Breast epithelium (tissue), 4 donors: ENCODE measurements at regions not wholly inside any gene's neighbourhood (a gene's known extent, or its start where the extent isn't known, plus 50 kb on each side); places are given as distances from the start of the nearest gene placed in this dataset.

ENCODE experiments used
- DNase-seq, 2 donors: peaks; one replicate each; pipeline ENCODE4 v3.0.0-alpha.2; 2019; ENCODE audit warnings: low spot score in 2 of 2
- H3K27ac ChIP-seq, 2 donors: fragments of 200-600 bp; sonication (generic) in 1 of 2; one replicate each; pipeline ENCODE4 v1.5.1; 2016 to 2019; ENCODE audit warnings: mild to moderate bottlenecking in 1 of 2
- H3K27me3 ChIP-seq, 2 donors: fragments of 200-600 bp; sonication (generic) in 1 of 2; one replicate each; pipeline versions ENCODE4 v1.5.1 to v1.6.0; 2017 to 2019; ENCODE audit warnings: control low read depth in 1 of 2, mild to moderate bottlenecking in 1 of 2
- H3K36me3 ChIP-seq: fragments of 200-600 bp; one replicate; pipeline ENCODE4 v1.5.1; 2019
- H3K4me1 ChIP-seq, 2 donors: fragments of 200-600 bp; sonication (generic); one replicate each; pipeline ENCODE4 v1.5.1; 2016 to 2019; ENCODE audit warnings: control low read depth in 1 of 2
- H3K4me3 ChIP-seq, 3 donors: fragments of 200-600 bp; sonication (generic); 1 replicate in 2 of 3; 2 replicates in 1 of 3; pipeline ENCODE4 v1.5.1; 2016 to 2019; ENCODE audit warnings: mild to moderate bottlenecking in 3 of 3, moderate library complexity in 2 of 3
- H3K9me3 ChIP-seq, 2 donors: fragments of 200-600 bp; sonication (generic) in 1 of 2; one replicate each; pipeline ENCODE4 v1.5.1; 2016 to 2019; ENCODE audit warnings: control low read depth in 1 of 2
- POLR2A ChIP-seq: fragments of 450-650 bp; IDR thresholded peaks from one replicate; pipeline ENCODE4 v1.6.1; 2016; ENCODE audit warnings: antibody characterized with exemption, mild to moderate bottlenecking, moderate library complexity
- POLR2AphosphoS5 ChIP-seq, 3 donors: sonication (generic); formaldehyde crosslinking; IDR thresholded peaks; one replicate each; pipeline ENCODE4 v1.6.1; 2017; ENCODE audit warnings: antibody characterized with exemption in 3 of 3
- intact Hi-C: fragments of 100-400 bp; cut with DNase I; formaldehyde crosslinking; loops from one replicate; pipeline ENCODE4 v1.15.1; 2023; ENCODE audit warnings: low total_unique reads
- TF ChIP-seq, protein P1 (sequence below), 3 donors: fragments of 450-650 bp; IDR thresholded peaks; one replicate each; pipeline ENCODE4 v1.5.1; 2016 to 2017; ENCODE audit warnings: antibody characterized with exemption in 3 of 3, mild to moderate bottlenecking in 3 of 3, moderate library complexity in 3 of 3

DNA sequence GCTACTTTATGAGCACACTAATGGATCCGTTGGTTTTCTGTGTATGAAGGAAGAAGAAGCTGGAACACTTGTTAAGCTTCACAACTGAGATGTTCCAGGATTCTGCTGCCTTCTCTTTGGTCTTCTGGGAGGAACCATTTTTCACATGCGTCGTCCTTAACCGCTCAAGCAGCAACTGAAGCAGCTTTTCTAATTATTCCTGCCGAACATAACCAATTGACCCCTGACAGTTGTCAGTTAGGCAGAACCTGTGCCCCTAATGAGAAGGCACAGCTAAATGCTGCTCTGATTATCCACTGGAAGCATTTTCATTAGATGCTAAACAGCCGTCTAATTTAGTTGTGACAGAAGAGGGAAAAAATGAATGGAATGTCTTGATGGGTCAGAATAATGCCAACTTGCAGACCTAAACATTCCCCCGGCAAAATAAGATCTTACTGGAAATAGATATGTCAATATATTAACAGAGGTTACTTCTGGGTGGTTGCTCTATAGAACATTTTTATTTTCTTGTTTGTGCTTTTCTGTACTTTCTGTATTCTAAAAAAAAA lies 85.0 kb upstream of the SMLR1 start:
- no peaks in the 10 kb centered on the region for H3K27me3 ChIP-seq
- TF ChIP-seq POLR2A (no peak), POLR2AphosphoS5 (IDR thresholded peaks at IDR 0.05) (no peak)
- TF ChIP-seq, protein P1, sequence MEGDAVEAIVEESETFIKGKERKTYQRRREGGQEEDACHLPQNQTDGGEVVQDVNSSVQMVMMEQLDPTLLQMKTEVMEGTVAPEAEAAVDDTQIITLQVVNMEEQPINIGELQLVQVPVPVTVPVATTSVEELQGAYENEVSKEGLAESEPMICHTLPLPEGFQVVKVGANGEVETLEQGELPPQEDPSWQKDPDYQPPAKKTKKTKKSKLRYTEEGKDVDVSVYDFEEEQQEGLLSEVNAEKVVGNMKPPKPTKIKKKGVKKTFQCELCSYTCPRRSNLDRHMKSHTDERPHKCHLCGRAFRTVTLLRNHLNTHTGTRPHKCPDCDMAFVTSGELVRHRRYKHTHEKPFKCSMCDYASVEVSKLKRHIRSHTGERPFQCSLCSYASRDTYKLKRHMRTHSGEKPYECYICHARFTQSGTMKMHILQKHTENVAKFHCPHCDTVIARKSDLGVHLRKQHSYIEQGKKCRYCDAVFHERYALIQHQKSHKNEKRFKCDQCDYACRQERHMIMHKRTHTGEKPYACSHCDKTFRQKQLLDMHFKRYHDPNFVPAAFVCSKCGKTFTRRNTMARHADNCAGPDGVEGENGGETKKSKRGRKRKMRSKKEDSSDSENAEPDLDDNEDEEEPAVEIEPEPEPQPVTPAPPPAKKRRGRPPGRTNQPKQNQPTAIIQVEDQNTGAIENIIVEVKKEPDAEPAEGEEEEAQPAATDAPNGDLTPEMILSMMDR (IDR thresholded peaks at IDR 0.05): no peak

DNA sequence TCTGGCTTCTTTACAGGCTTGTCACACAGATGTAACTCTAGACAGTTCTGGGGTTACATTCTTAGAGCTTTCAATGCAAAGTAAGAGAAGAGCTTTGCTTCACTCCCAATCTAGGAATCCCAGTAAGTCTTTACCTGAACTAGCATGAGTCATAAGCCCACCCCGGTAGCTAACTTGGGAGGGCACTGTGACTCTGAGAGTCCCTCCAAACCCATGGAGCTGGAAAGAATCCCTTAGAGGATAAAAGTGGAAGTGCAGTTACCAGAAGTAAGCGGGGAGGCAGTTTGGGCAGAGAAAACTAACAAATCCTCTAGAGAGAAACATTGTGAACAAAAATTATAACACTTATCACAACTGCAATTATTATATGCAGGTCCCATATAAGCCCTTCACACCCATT lies 84.0 kb upstream of the SMLR1 start:
- DNase-seq: no peak
- Histone ChIP-seq H3K4me3 (no peak overlapping the region), H3K36me3 (no peaks in the 10 kb centered on the region), H3K9me3 (no peaks in the 10 kb centered on the region), H3K27ac (no peak overlapping the region), H3K27me3 (no peaks in the 10 kb centered on the region), H3K4me1 (no peaks in the 10 kb centered on the region)
- TF ChIP-seq, protein P1 (IDR thresholded peaks at IDR 0.05): no peak
- TF ChIP-seq POLR2AphosphoS5 (IDR thresholded peaks at IDR 0.05) (no peak), POLR2A (no peak)
- intact Hi-C loops: no loop called here

More for the DNA sequence above, 85.0 kb upstream of the SMLR1 start:
- no peaks in the 10 kb centered on the region for H3K4me1 ChIP-seq
- intact Hi-C loops: no loop called here
- H3K36me3 ChIP-seq: no peaks in the 10 kb centered on the region
- no peaks in the 10 kb centered on the region for H3K9me3 ChIP-seq
- no peak for DNase-seq
- no peak overlapping the region for H3K27ac ChIP-seq
- H3K4me3 ChIP-seq: no peak overlapping the region

DNA sequence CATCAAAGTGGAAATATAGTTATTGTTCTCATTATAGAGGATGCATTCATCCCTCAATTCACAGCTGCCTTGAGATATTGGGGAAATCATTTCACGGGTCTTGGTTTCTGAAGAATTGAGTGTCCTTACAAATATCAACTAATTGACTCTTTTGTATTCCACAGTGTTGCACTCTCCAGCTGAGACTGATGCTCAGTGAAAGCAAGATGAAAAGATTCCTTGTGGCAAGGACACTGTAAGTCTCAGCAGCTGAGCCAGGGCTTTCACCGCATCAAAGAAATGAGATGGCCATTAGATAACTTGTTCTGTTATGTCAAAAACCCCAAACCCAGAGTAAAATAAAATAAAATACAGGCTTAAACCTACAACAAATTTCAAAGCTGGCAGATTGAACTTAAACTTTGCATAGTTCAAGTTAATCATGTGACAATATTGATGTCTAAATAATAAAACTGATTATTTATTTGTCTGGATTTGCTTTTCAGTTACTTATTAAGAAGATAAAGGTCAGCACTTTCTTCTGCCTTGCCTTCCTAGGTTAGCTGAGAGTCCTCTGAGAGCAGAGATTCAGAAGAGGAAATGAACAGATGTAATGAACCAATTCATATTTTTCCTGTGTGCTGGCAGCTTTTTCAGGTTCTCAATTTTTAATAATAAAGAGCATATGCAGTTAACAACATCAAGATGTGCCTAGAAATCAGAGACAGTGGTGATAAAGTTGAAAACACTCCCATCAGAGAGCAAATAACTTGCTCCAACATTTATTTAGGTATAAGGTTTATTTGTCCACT lies 82.4 kb upstream of the SMLR1 start:
- Histone ChIP-seq H3K4me3 (no peak overlapping the region), H3K9me3 (peaks cover 9 to 11% of the 10 kb centered on the region in 2 donors), H3K27ac (no peak overlapping the region), H3K27me3 (no peaks in the 10 kb centered on the region), H3K4me1 (no peaks in the 10 kb centered on the region), H3K36me3 (no peaks in the 10 kb centered on the region)
- TF ChIP-seq POLR2AphosphoS5 (IDR thresholded peaks at IDR 0.05) (no peak), POLR2A (no peak)
- TF ChIP-seq, protein P1 (IDR thresholded peaks at IDR 0.05): no peak
- intact Hi-C loops: no loop called here
- no peak for DNase-seq

DNA sequence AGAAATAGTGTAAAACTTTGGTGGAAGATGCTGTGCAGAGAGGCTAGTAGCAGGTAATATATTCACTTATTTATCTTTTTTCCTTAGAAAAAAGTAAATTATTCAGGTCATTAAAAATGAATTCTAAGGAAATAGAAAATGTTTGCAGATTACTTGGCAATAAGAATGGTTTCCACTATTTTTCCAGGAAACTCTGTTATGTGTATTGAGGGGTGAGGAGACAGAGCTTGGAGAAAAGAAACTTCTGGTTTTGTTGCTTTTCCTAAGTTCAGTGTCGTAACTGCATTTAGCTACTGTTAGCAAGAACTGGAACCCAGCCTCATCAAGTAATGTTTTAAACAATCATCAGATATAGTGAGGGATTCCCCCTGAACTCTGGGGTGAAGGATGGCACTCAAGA lies 79.2 kb upstream of the SMLR1 start:
- DNase-seq: no peak
- H3K4me3 ChIP-seq: no peak overlapping the region
- no peak for TF ChIP-seq POLR2AphosphoS5 (IDR thresholded peaks at IDR 0.05)
- TF ChIP-seq, protein P1 (IDR thresholded peaks at IDR 0.05): no peak
- no peak for TF ChIP-seq POLR2A
- H3K9me3 ChIP-seq: peaks cover 10 to 15% of the 10 kb centered on the region in 2 donors
- intact Hi-C loops: no loop called here
- H3K4me1 ChIP-seq: no peaks in the 10 kb centered on the region
- H3K27me3 ChIP-seq: no peaks in the 10 kb centered on the region
- H3K27ac ChIP-seq: no peak overlapping the region
- H3K36me3 ChIP-seq: no peaks in the 10 kb centered on the region

DNA sequence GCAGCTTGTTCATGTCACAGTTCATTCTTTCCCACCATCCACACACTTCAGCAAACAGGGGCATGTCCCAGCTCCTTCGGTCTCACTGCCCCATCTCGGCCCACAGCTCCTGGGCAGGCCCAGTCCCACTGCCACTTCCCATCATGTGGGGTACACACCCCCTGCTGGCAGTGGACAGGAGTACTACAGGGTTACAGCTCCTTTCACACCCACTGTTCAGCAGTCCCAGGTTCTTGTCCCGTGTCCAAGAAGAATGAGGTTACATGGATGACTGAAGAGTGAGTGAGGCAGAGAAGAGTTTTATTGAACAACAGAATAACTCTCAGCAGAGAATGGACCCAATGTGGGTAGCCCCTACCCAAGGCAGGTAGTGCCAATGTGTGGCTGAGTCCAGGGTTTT lies 77.8 kb upstream of the SMLR1 start:
- Histone ChIP-seq H3K4me3 (no peak overlapping the region), H3K27me3 (no peaks in the 10 kb centered on the region), H3K4me1 (no peaks in the 10 kb centered on the region), H3K9me3 (peaks cover 10 to 15% of the 10 kb centered on the region in 2 donors), H3K27ac (no peak overlapping the region), H3K36me3 (no peaks in the 10 kb centered on the region)
- intact Hi-C loops: no loop called here
- TF ChIP-seq POLR2A (no peak), POLR2AphosphoS5 (IDR thresholded peaks at IDR 0.05) (no peak)
- TF ChIP-seq, protein P1 (IDR thresholded peaks at IDR 0.05): no peak
- no peak for DNase-seq
